GM21360 (cell line): ENCODE measurements at regions not wholly inside any gene's neighbourhood (a gene's known extent, or its start where the extent isn't known, plus 50 kb on each side); places are given as distances from the start of the nearest gene placed in this dataset.

Source experiments
- ATAC-seq: cut with Tn5 transposase; IDR thresholded peaks from one replicate; pipeline ENCODE4 v1.9.1; 2021; ENCODE audit warnings: mild to moderate bottlenecking, moderate library complexity; ENCODE audit not compliant: unreplicated experiment

- no peak for ATAC-seq
Measured at GRCh38 chr18:47346016-47346415, 94.6 kb upstream of the SKOR2 start.

GRCh38 chr18:47345291-47345690, 93.8 kb upstream of the SKOR2 start:
- ATAC-seq = no peak

GRCh38 chr18:47343291-47343690, 91.8 kb upstream of the SKOR2 start:
- no peak for ATAC-seq

- no peak for ATAC-seq
Measured at GRCh38 chr18:47342566-47342965, 91.1 kb upstream of the SKOR2 start.

- ATAC-seq = no peak
Measured at GRCh38 chr18:47341678-47342077, 90.2 kb upstream of the SKOR2 start.

- ATAC-seq = no peak
Measured at GRCh38 chr18:47334966-47335365, 83.5 kb upstream of the SKOR2 start.

- no peak for ATAC-seq
Measured at GRCh38 chr18:47333926-47334635, 82.6 kb upstream of the SKOR2 start.

- ATAC-seq = no peak
Measured at GRCh38 chr18:47331641-47332040, 80.2 kb upstream of the SKOR2 start.

GRCh38 chr18:47331026-47331425, 79.6 kb upstream of the SKOR2 start:
- ATAC-seq = no peak

- no peak for ATAC-seq
Measured at GRCh38 chr18:47323158-47323557, 71.7 kb upstream of the SKOR2 start.

- no peak for ATAC-seq
Measured at GRCh38 chr18:47321815-47322214, 70.4 kb upstream of the SKOR2 start.

- ATAC-seq = no peak
Measured at GRCh38 chr18:47317824-47318508, 66.5 kb upstream of the SKOR2 start.

GRCh38 chr18:47316924-47317323, 65.5 kb upstream of the SKOR2 start:
- ATAC-seq = no peak

GRCh38 chr18:47313901-47314300, 62.4 kb upstream of the SKOR2 start:
- no peak for ATAC-seq

GRCh38 chr18:47311585-47311984, 60.1 kb upstream of the SKOR2 start:
- ATAC-seq = no peak
